ENCODE measurements at regions not wholly inside any gene's neighbourhood (a gene's known extent, or its start where the extent isn't known, plus 50 kb on each side); places are given as distances from the start of the nearest gene placed in this dataset.

- Histone ChIP-seq H3K36me3 (ENCODE audit: insufficient read depth) (no peaks in the 10 kb centered on the region), H3K27me3 (ENCODE audit: insufficient read depth) (no peaks in the 10 kb centered on the region), H3F3A (replicated peaks; ENCODE audit: low read depth) (no peaks in the 10 kb centered on the region), H2AFZ (no peak overlapping the region), H3K79me2 (replicated peaks; ENCODE audit: insufficient read depth) (no peaks in the 10 kb centered on the region), H3K27ac (ENCODE audit: low read depth) (no peak overlapping the region), H3K4me3 (no peak overlapping the region), H3K9me2 (ENCODE audit: insufficient read depth) (no peaks in the 10 kb centered on the region), H3K4me1 (ENCODE audit: insufficient read depth) (peaks cover 6% of the 10 kb centered on the region; the same call in 1 of the 2 replicates), H3K4me2 (no peak overlapping the region), H4K20me1 (replicated peaks; ENCODE audit: insufficient read depth) (no peaks in the 10 kb centered on the region)
- Mint-ChIP-seq H3K36me3 (ENCODE audit: low read depth) (peaks cover 8% of the 10 kb centered on the region; the same call in 2 of the 3 replicates), H3K4me1 (peaks cover 9% of the 10 kb centered on the region; the same call in 2 of the 3 replicates), H3K4me3 (no peak overlapping the region), H3K27me3 (ENCODE audit: insufficient read depth, low read depth, poor library complexity) (no peaks in the 10 kb centered on the region), H3K9me3 (peaks cover 6% of the 10 kb centered on the region; the same call in 2 of the 3 replicates), H3K27ac (no peak overlapping the region)
- no peak for DNase-seq (ENCODE audit: low spot score)
- TF ChIP-seq EZH2 (IDR thresholded peaks at IDR 0.05; ENCODE audit: low read depth, unreplicated experiment) (no peak), CREB1 (CRISPR knock-in tag; IDR thresholded peaks at IDR 0.05; ENCODE audit: low read depth) (no peak), EZH2phosphoT487 (IDR thresholded peaks at IDR 0.05; ENCODE audit: unreplicated experiment) (no peak), POLR2AphosphoS5 (IDR thresholded peaks at IDR 0.05; ENCODE audit: low read depth) (no peak), ZNF462 (CRISPR knock-in tag; IDR thresholded peaks at IDR 0.05) (no peak), REST (IDR thresholded peaks at IDR 0.05; ENCODE audit: unreplicated experiment) (no peak), ZNF114 (CRISPR knock-in tag; IDR thresholded peaks at IDR 0.05) (no peak), NANOG (IDR thresholded peaks at IDR 0.05; ENCODE audit: borderline replicate concordance) (no peak), JUNB (IDR thresholded peaks at IDR 0.05; ENCODE audit: unreplicated experiment) (no peak), ZNF331 (CRISPR knock-in tag; IDR thresholded peaks at IDR 0.05; ENCODE audit: low read depth) (no peak)
- TF ChIP-seq, protein P1, sequence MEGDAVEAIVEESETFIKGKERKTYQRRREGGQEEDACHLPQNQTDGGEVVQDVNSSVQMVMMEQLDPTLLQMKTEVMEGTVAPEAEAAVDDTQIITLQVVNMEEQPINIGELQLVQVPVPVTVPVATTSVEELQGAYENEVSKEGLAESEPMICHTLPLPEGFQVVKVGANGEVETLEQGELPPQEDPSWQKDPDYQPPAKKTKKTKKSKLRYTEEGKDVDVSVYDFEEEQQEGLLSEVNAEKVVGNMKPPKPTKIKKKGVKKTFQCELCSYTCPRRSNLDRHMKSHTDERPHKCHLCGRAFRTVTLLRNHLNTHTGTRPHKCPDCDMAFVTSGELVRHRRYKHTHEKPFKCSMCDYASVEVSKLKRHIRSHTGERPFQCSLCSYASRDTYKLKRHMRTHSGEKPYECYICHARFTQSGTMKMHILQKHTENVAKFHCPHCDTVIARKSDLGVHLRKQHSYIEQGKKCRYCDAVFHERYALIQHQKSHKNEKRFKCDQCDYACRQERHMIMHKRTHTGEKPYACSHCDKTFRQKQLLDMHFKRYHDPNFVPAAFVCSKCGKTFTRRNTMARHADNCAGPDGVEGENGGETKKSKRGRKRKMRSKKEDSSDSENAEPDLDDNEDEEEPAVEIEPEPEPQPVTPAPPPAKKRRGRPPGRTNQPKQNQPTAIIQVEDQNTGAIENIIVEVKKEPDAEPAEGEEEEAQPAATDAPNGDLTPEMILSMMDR (conservative IDR thresholded peaks at IDR 0.05; ENCODE audit: low read depth in 2 of 2): no peak
- TF ChIP-seq, protein P2, sequence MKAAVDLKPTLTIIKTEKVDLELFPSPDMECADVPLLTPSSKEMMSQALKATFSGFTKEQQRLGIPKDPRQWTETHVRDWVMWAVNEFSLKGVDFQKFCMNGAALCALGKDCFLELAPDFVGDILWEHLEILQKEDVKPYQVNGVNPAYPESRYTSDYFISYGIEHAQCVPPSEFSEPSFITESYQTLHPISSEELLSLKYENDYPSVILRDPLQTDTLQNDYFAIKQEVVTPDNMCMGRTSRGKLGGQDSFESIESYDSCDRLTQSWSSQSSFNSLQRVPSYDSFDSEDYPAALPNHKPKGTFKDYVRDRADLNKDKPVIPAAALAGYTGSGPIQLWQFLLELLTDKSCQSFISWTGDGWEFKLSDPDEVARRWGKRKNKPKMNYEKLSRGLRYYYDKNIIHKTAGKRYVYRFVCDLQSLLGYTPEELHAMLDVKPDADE (IDR thresholded peaks at IDR 0.05): no peak
- ATAC-seq: no peak
Measured at GRCh38 chr13:84972907-84973306, 826.3 kb downstream of the SLITRK6 start.
